ENCODE measurements at regions not wholly inside any gene's neighbourhood (a gene's known extent, or its start where the extent isn't known, plus 50 kb on each side); places are given as distances from the start of the nearest gene placed in this dataset.
A peak's percentile ranks its signal among the peaks of the same experiment; 100 is the strongest.
"Not testable (repeated sequence)": the region's sequence is repeated elsewhere in the genome, so short reads cannot be mapped to it uniquely, and the experiment has no call there.

DNA sequence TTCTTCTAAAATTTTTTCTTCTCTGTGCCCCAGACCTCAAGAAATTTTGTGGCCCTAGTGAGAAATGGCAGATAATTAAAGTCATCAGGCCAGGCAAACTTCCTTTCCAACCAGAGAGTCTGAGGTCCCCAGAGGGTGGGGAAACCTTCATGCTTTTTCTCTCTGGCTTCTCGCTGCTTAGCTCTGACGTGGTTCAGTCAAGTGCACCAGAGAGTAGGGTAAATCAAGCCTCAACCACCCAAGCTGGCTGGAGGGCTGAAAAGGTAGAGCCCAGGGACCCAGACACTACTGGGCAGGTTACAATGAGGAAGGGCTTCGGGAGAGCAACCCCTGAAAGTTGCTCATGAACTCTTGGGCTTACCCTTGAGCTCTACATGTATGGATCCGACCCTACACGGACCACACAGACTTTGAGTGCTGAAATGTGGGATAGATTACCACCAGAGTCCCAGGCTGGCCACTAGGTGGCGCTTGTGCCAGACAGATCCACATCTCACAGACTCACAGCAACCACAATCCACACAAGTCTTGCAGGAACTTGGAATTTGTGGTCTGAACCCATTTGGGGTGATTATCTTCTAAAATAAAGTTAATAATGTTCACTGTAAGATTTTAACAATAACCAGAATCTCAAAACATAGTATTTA, 323.5 kb downstream of the KLF13 start:
- H3K27me3 ChIP-seq; intact Hi-C loops (cut with DNase I; ENCODE audit: low total_unique reads); H3K9me3 ChIP-seq; H3K4me1 ChIP-seq; H3K36me3 ChIP-seq; H3K4me3 ChIP-seq; H3K27ac ChIP-seq: not testable (repeated sequence)
- peak in 1 of 2 experiments; percentile 17 for TF ChIP-seq CTCF (IDR thresholded peaks at IDR 0.05)
- peak in 1 of 2 donors; percentile 63 for DNase-seq

DNA sequence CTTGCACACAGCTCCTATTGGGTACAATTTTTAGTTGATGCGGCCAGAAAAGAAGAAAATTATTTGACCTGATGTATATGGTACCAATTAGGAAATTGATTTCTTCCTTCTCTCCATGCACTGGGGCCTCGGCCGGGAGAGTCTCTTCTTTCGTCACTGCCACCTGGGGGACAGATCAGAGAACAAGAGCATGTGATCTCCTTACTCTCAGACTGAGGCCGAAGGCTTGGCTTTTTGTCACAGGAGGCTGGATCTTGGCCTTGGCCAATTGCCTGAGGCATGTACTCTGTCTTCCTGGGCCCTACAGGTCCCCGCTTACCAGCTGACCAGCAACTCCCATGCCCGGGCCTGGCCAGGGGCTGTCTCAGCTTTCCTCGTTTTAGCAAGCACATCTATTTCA, 330.3 kb downstream of the KLF13 start:
- intact Hi-C loops (cut with DNase I; ENCODE audit: low total_unique reads); H3K4me3 ChIP-seq; H3K27ac ChIP-seq; DNase-seq; H3K9me3 ChIP-seq; H3K36me3 ChIP-seq; H3K27me3 ChIP-seq; H3K4me1 ChIP-seq: not testable (repeated sequence)

DNA sequence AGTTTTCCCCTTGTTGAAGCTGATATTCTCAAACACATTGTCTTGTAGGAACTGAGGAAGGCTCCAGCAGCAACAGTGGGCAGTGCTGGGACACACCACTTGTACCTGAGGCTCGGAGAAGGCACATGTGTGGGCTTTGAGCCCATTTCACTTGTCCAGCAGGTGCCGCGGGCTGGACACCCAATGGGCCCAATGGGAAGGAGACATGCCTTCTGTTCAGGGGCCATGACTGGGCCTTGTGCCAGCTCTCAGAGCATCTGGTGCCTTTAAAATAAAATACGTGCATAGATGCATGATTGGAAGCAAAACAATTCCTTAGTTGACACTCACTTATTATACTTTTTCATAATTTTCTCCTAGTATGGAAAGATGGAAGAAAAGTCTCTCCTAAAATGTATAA, 334.2 kb downstream of the KLF13 start:
- Histone ChIP-seq H3K27ac (no peak overlapping the region), H3K9me3 (no peaks in the 10 kb centered on the region), H3K4me3 (no peak overlapping the region), H3K4me1 (no peaks in the 10 kb centered on the region), H3K27me3 (no peaks in the 10 kb centered on the region), H3K36me3 (no peaks in the 10 kb centered on the region)
- no peak for TF ChIP-seq CTCF (IDR thresholded peaks at IDR 0.05)
- no peak for DNase-seq
- intact Hi-C loops (cut with DNase I; ENCODE audit: low total_unique reads): no loop called here

GRCh38 chr15:31665732-31666131, 339.1 kb downstream of the KLF13 start:
- DNase-seq; H3K4me1 ChIP-seq; H3K36me3 ChIP-seq; intact Hi-C loops (cut with DNase I; ENCODE audit: low total_unique reads); H3K27me3 ChIP-seq; H3K27ac ChIP-seq; H3K4me3 ChIP-seq: not testable (repeated sequence)
- H3K9me3 ChIP-seq: peaks cover 0 to 12% (median 0%) of the 10 kb centered on the region in 3 donors

DNA sequence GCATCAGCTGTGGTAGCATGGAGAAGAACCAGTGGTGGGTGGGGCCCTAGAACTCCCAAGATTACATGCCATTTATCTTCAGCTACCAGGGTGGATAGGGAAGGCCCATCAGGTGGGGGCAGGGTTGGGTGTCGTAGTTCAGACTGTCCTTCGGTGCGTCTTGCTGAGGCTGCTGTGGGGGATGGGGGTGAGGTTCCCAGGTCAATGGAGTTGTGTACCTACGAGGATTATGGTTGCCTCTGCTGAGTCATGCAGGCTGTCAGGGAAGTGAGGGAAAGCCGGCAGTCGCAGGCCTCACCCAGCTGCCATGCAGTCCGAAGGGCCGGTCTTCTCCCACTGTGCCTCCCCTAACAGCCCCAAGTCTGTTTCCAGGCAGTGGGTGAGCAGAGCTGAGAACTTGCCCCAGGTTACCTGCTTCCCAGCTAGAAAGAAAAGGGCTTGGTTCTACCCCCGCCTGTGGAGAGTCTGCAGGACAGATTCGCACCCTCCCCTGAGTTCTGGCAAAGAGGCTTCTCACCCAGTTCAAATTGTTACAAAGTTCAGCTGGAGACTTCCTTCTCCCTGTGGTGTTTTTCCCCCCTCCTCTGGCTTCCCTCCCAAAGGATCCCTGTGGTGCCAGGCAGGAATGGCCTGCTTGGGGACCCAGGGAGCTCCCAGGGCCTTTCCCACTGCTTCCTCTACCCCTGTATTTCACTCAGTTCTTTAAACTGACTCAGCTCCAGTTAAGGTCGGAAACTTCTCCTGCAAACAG, 342.7 kb downstream of the KLF13 start:
- H3K27ac ChIP-seq; intact Hi-C loops (cut with DNase I; ENCODE audit: low total_unique reads); H3K4me1 ChIP-seq; H3K27me3 ChIP-seq; DNase-seq; H3K4me3 ChIP-seq; H3K36me3 ChIP-seq: not testable (repeated sequence)
- peaks cover 0 to 12% (median 0%) of the 10 kb centered on the region in 3 donors for H3K9me3 ChIP-seq

- H3K9me3 ChIP-seq; H3K27ac ChIP-seq; H3K4me3 ChIP-seq; H3K36me3 ChIP-seq; H3K27me3 ChIP-seq; H3K4me1 ChIP-seq; DNase-seq; intact Hi-C loops (cut with DNase I; ENCODE audit: low total_unique reads): not testable (repeated sequence)
Observed at GRCh38 chr15:31673263-31673662, 346.6 kb downstream of the KLF13 start.

- H3K27me3 ChIP-seq; H3K36me3 ChIP-seq; intact Hi-C loops (cut with DNase I; ENCODE audit: low total_unique reads); H3K4me3 ChIP-seq; DNase-seq; H3K27ac ChIP-seq; H3K9me3 ChIP-seq; H3K4me1 ChIP-seq: not testable (repeated sequence)
Observed at GRCh38 chr15:31681529-31682259, 348.6 kb upstream of the CHRNA7 start.

- not testable (repeated sequence) for DNase-seq
Observed at GRCh38 chr15:31687088-31687487, 343.2 kb upstream of the CHRNA7 start.

GRCh38 chr15:31696509-31696908, 333.8 kb upstream of the CHRNA7 start:
- intact Hi-C loops (cut with DNase I; ENCODE audit: low total_unique reads); H3K27me3 ChIP-seq; H3K4me3 ChIP-seq; H3K27ac ChIP-seq; H3K36me3 ChIP-seq; DNase-seq; H3K9me3 ChIP-seq; H3K4me1 ChIP-seq: not testable (repeated sequence)

More at GRCh38 chr15:31687088-31687487, 343.2 kb upstream of the CHRNA7 start:
- H3K36me3 ChIP-seq; intact Hi-C loops (cut with DNase I; ENCODE audit: low total_unique reads); H3K9me3 ChIP-seq; H3K4me3 ChIP-seq; H3K27ac ChIP-seq; H3K27me3 ChIP-seq; H3K4me1 ChIP-seq: not testable (repeated sequence)

GRCh38 chr15:31705076-31705678, 325.1 kb upstream of the CHRNA7 start:
- H3K4me1 ChIP-seq; H3K27ac ChIP-seq; DNase-seq; H3K36me3 ChIP-seq; H3K9me3 ChIP-seq; intact Hi-C loops (cut with DNase I; ENCODE audit: low total_unique reads); H3K27me3 ChIP-seq; H3K4me3 ChIP-seq: not testable (repeated sequence)

GRCh38 chr15:31707944-31708702, 322.2 kb upstream of the CHRNA7 start:
- H3K36me3 ChIP-seq; H3K27ac ChIP-seq; intact Hi-C loops (cut with DNase I; ENCODE audit: low total_unique reads); H3K4me3 ChIP-seq; H3K27me3 ChIP-seq; DNase-seq; H3K9me3 ChIP-seq; H3K4me1 ChIP-seq: not testable (repeated sequence)

Data from tibial artery (tissue), 4 donors.